ENCODE measurements at regions not wholly inside any gene's neighbourhood (a gene's known extent, or its start where the extent isn't known, plus 50 kb on each side); places are given as distances from the start of the nearest gene placed in this dataset.

- TF ChIP-seq CTCF (IDR thresholded peaks at IDR 0.05 in 8 of 11, conservative IDR thresholded peaks at IDR 0.05 in 3 of 11) (no peak), POLR2AphosphoS5 (IDR thresholded peaks at IDR 0.05) (no peak)
These were observed 65.6 kb upstream of the KIF13A start for GRCh38 chr6:18053078-18053477.

Measured in spleen (tissue), 7 donors.